Tibial nerve (tissue), 4 donors: ENCODE measurements at regions not wholly inside any gene's neighbourhood (a gene's known extent, or its start where the extent isn't known, plus 50 kb on each side); places are given as distances from the start of the nearest gene placed in this dataset.

ENCODE experiments used
- DNase-seq, 2 donors: peaks; one replicate each; pipeline ENCODE4 v3.0.0-alpha.2; 2019; ENCODE audit warnings: low spot score in 2 of 2
- H3K27ac ChIP-seq, 4 donors: fragments of 200-600 bp; sonication (generic) in 3 of 4; one replicate each; pipeline ENCODE4 v1.5.1; 2017 to 2019; ENCODE audit warnings: mild to moderate bottlenecking in 1 of 4
- H3K27me3 ChIP-seq, 2 donors: fragments of 200-600 bp; sonication (generic) in 1 of 2; one replicate each; pipeline versions ENCODE4 v1.5.1 to v1.6.0; 2017 to 2019
- H3K36me3 ChIP-seq, 3 donors: fragments of 200-600 bp; sonication (generic); one replicate each; pipeline ENCODE4 v1.5.1; 2018 to 2019
- H3K4me1 ChIP-seq, 4 donors: fragments of 200-600 bp; sonication (generic) in 3 of 4; one replicate each; pipeline ENCODE4 v1.5.1; 2017 to 2019
- H3K4me3 ChIP-seq, 4 donors: fragments of 200-600 bp; sonication (generic) in 3 of 4; one replicate each; pipeline ENCODE4 v1.5.1; 2017 to 2019; ENCODE audit warnings: mild to moderate bottlenecking in 1 of 4, moderate library complexity in 1 of 4
- H3K9me3 ChIP-seq, 4 donors: fragments of 200-600 bp; sonication (generic) in 3 of 4; one replicate each; pipeline ENCODE4 v1.5.1; 2017 to 2019
- CTCF ChIP-seq, 5 experiments: fragments of 200-600 bp in 3 of 5; fragments of 450-650 bp in 2 of 5; sonication (generic) in 3 of 5; IDR thresholded peaks; one replicate each; pipeline ENCODE4 v1.5.1; 2016 to 2019; ENCODE audit warnings: antibody characterized with exemption in 5 of 5, mild to moderate bottlenecking in 3 of 5, moderate library complexity in 2 of 5
- EP300 ChIP-seq, 2 donors: sonication (generic); formaldehyde crosslinking; IDR thresholded peaks; one replicate each; pipeline ENCODE4 v1.6.1; 2017; ENCODE audit warnings: antibody characterized with exemption in 2 of 2, mild to moderate bottlenecking in 1 of 2
- POLR2A ChIP-seq, 2 donors: fragments of 450-650 bp; IDR thresholded peaks; one replicate each; pipeline ENCODE4 v1.6.1; 2017; ENCODE audit warnings: antibody characterized with exemption in 2 of 2, mild to moderate bottlenecking in 2 of 2, moderate library complexity in 2 of 2
- WGBS, 2 donors: methylation state at CpG; one replicate each; pipeline ENCODE4 v1.1.5; 2018; 5-methylcytosine and 5-hydroxymethylcytosine counted together

GRCh38 chr2:4135765-4136164 lies 432.4 kb downstream of the DCDC2C start:
- Histone ChIP-seq H3K27ac (no peak overlapping the region), H3K27me3 (no peaks in the 10 kb centered on the region), H3K4me1 (peaks cover 0 to 10% (median 0%) of the 10 kb centered on the region in 4 donors), H3K9me3 (peaks cover 0 to 24% (median 0%) of the 10 kb centered on the region in 4 donors), H3K36me3 (no peaks in the 10 kb centered on the region), H3K4me3 (no peak overlapping the region)
- DNase-seq = no peak
- TF ChIP-seq EP300 (IDR thresholded peaks at IDR 0.05) = no peak
- WGBS, 2 donors = 82 to 85% methylated on average over 14 of the region's 14 CpGs

GRCh38 chr2:4139316-4139715 lies 435.9 kb downstream of the DCDC2C start:
- TF ChIP-seq POLR2A (IDR thresholded peaks at IDR 0.05) (no peak), EP300 (IDR thresholded peaks at IDR 0.05) (no peak)
- no peaks in the 10 kb centered on the region for H3K36me3 ChIP-seq

GRCh38 chr2:4139731-4140130 lies 436.4 kb downstream of the DCDC2C start:
- peaks cover 0 to 4% (median 0%) of the 10 kb centered on the region in 4 donors for H3K9me3 ChIP-seq
- WGBS, 2 donors = 78 to 84% methylated on average over 1 of the region's 1 CpG
- DNase-seq = no peak
- H3K27me3 ChIP-seq = no peaks in the 10 kb centered on the region
- peaks cover 0 to 7% (median 0%) of the 10 kb centered on the region in 4 donors for H3K4me1 ChIP-seq
- H3K4me3 ChIP-seq = no peak overlapping the region
- no peaks in the 10 kb centered on the region for H3K36me3 ChIP-seq
- no peak for TF ChIP-seq EP300 (IDR thresholded peaks at IDR 0.05)
- no peak for TF ChIP-seq CTCF (IDR thresholded peaks at IDR 0.05)
- no peak for TF ChIP-seq POLR2A (IDR thresholded peaks at IDR 0.05)
- no peak overlapping the region for H3K27ac ChIP-seq

More at GRCh38 chr2:4139316-4139715, 435.9 kb downstream of the DCDC2C start:
- H3K27me3 ChIP-seq = no peaks in the 10 kb centered on the region
- H3K4me1 ChIP-seq = peaks cover 0 to 10% (median 0%) of the 10 kb centered on the region in 4 donors
- DNase-seq = no peak
- no peak overlapping the region for H3K4me3 ChIP-seq
- no peak overlapping the region for H3K27ac ChIP-seq
- H3K9me3 ChIP-seq = peaks cover 0 to 4% (median 0%) of the 10 kb centered on the region in 4 donors
- WGBS, 2 donors = 87 to 92% methylated on average over 6 of the region's 6 CpGs

- Histone ChIP-seq H3K27me3 (no peaks in the 10 kb centered on the region), H3K9me3 (peaks cover 0 to 4% (median 0%) of the 10 kb centered on the region in 4 donors), H3K27ac (no peak overlapping the region), H3K36me3 (no peaks in the 10 kb centered on the region), H3K4me3 (no peak overlapping the region), H3K4me1 (peaks cover 0 to 3% (median 0%) of the 10 kb centered on the region in 4 donors)
- no peak for TF ChIP-seq EP300 (IDR thresholded peaks at IDR 0.05)
- DNase-seq = no peak
- WGBS, 2 donors = 56 to 57% methylated on average over 9 of the region's 9 CpGs
Measured at GRCh38 chr2:4140281-4140970, 437.1 kb downstream of the DCDC2C start.

- H3K27me3 ChIP-seq = no peaks in the 10 kb centered on the region
- WGBS, 2 donors = 89 to 92% methylated on average over 1 of the region's 1 CpG
- H3K9me3 ChIP-seq = no peaks in the 10 kb centered on the region
- no peak overlapping the region for H3K27ac ChIP-seq
- TF ChIP-seq POLR2A (IDR thresholded peaks at IDR 0.05) (no peak), CTCF (IDR thresholded peaks at IDR 0.05) (no peak), EP300 (IDR thresholded peaks at IDR 0.05) (no peak)
- no peaks in the 10 kb centered on the region for H3K36me3 ChIP-seq
- H3K4me1 ChIP-seq = no peaks in the 10 kb centered on the region
- H3K4me3 ChIP-seq = no peak overlapping the region
- DNase-seq = no peak
Measured at GRCh38 chr2:4144731-4145130, 441.4 kb downstream of the DCDC2C start.

DNA sequence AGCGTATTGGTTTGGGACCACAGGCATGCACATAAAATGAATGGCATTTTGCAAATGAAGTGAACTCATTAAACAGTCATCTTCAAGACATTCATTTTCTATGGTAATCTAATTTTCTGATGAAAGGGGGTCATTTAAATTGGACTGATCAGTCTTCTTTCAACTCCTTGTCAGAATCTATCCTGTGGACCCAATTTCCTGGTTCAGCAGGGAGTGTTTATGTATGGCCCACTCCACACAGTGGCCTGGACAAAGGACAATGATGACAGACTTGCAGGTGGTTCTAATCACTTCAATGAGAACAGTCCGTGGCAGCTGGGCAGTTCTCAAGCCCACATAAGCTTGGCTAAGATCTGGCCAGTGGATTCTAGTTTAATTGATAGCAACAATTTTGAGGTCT lies 448.1 kb downstream of the DCDC2C start:
- no peak overlapping the region for H3K4me3 ChIP-seq
- no peaks in the 10 kb centered on the region for H3K36me3 ChIP-seq
- TF ChIP-seq EP300 (IDR thresholded peaks at IDR 0.05) (no peak), CTCF (IDR thresholded peaks at IDR 0.05) (no peak), POLR2A (IDR thresholded peaks at IDR 0.05) (no peak)
- WGBS, 2 donors = 78 to 82% methylated on average over 2 of the region's 2 CpGs
- H3K9me3 ChIP-seq = no peaks in the 10 kb centered on the region
- H3K4me1 ChIP-seq = no peaks in the 10 kb centered on the region
- H3K27ac ChIP-seq = no peak overlapping the region
- no peak for DNase-seq
- H3K27me3 ChIP-seq = no peaks in the 10 kb centered on the region
